Stimulated activated CD8-positive, alpha-beta memory T cell treated with anti-CD3 and anti-CD28 coated beads, Interleukin-12 subunit alpha, Interleukin-12 subunit beta, amount 100 ng/mL, for 1 hour (primary cell): ENCODE measurements at regions not wholly inside any gene's neighbourhood (a gene's known extent, or its start where the extent isn't known, plus 50 kb on each side); places are given as distances from the start of the nearest gene placed in this dataset.
"Not testable (repeated sequence)": the region's sequence is repeated elsewhere in the genome, so short reads cannot be mapped to it uniquely, and the experiment has no call there.

Source experiments
- DNase-seq: peaks from one replicate; pipeline ENCODE4 v3.0.0-alpha.2; 2020; ENCODE audit warnings: low read depth

- DNase-seq, result no peak
These were observed 874.3 kb upstream of the ZEB2 start for GRCh38 chr2:145394181-145394580.

GRCh38 chr2:145386973-145387372 lies 867.1 kb upstream of the ZEB2 start:
- no peak for DNase-seq

- no peak for DNase-seq
These were observed 864.0 kb upstream of the ZEB2 start for GRCh38 chr2:145383961-145384360.

DNA sequence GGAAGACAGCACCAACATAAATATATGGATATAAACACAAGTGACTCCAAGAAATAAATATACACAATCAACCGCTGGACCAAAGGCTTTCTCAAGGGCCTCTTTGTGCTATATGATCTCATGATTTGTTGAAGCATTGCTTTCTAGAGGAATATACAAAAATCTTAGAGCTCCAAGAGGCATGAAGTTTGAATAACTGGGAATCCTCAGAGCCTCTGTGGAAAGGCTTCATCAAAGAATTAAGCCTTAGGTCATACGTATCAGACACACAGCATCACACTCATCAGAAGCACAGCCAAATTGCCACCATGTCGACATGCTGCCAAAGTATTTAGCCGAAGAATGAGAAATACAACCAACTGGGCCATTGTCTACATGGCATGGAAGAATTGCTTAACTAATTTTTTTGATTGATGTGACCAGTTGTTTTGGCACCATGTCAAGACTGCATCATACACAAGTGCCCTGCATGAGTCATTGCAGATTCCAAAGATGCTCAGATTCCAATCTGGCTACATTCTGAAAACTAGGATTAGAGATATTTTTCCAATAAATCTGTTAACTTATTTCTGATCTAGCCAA lies 860.6 kb upstream of the ZEB2 start:
- DNase-seq, result no peak

GRCh38 chr2:145379934-145380333 lies 860.0 kb upstream of the ZEB2 start:
- DNase-seq, result no peak

GRCh38 chr2:145374165-145374564 lies 854.2 kb upstream of the ZEB2 start:
- DNase-seq, result no peak

- not testable (repeated sequence) for DNase-seq
These were observed 847.4 kb upstream of the ZEB2 start for GRCh38 chr2:145367334-145367733.

DNA sequence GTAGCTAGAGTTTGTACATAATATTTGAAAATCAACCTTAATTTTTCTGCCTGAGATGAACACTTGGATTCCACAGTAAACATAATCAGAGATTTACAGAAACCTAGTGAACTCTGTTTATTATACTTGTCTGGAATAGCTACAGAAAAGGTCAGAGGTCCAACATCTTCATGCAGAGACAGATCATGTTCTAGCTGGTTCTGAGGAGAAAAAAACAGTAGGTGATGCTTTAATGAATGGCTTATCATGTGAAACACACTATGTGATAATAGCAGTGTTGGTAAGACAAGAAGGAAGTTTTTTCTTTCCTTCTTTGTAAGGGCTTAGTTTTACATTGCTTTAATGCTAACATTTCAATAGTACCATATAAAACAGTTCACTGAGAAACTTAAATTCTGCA lies 846.4 kb upstream of the ZEB2 start:
- DNase-seq, result no peak

GRCh38 chr2:145360129-145360790 lies 840.3 kb upstream of the ZEB2 start:
- no peak for DNase-seq

GRCh38 chr2:145359561-145359960 lies 839.6 kb upstream of the ZEB2 start:
- DNase-seq, result no peak

DNA sequence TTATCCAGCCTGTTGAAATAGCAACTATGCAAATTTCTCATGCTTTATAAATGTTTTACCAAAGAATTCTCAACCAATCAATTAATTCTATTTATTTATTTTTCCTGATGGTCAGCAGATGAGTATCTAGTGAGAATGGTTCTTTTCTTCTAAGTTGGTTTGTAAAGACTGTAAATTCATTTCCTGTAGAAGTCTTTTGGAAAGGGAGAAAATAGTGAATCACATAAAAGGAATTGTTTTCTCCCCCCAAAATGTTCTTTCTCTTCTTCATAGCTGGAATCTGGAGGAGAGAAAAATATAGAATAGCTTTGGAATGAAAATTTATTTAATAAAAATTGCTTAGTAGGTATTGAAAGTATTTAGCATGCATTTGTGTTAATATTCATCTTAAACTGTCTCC lies 836.1 kb upstream of the ZEB2 start:
- no peak for DNase-seq

DNA sequence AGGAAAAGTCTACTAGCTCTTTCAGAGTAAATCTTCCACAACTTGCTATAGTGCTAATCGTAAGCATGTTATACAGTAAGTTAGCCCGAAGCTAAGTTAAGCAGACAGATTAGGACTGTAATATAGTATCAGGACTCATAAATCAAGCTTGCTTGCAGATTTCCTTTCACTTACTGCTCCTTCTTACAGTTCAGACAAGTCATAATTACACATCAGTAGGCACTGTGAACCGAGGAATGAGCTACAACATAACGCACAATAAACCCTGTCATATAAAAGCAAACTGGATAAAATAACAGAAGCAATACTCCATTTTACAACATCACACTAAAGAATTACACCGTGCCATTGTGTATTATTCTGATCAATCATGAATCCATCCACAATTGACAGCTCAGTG lies 832.6 kb upstream of the ZEB2 start:
- DNase-seq, result no peak

DNA sequence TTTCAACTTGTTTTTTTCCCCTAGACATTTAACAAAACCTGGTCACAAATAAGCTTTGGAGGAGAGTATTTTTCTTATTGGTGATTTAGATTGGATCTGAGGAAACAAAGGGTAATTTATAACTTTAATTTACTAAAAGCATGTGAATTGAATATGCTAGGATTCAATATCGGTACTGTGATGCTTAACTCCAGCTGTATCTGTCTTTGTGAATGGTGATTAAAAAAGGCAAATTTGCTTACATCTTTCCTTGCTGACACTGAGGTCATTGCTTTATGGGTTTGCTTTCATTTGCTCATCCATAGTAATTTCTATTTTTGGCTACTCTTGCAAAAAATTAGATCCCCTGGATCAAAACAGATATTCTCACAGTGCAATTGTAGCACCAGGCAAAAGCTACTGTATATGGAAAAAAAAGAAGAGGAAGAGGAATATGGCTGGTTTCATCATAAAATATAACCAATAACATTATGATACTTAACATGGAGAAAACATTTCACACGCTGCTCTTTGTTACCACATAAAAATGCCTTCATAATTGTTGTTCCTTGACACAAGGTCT lies 832.0 kb upstream of the ZEB2 start:
- DNase-seq, result no peak

DNA sequence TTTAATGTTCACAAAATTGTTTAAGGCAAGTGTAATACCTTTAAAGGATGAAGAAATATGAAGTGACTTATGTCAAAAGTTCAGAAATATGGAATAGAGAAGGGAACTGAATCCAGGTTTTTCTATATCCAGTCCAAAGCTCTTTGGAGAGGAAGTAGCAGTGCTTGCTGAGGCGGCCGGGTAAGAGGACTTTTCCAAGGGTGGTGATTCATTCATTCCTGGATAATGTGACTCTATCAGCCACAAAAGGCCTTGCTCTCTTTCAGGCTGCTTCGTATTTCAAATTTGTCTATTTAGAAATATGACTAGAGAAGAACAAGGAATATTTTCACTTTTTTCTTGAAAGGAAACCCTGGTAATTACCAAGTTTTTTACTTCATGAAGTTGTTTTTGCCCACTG lies 830.1 kb upstream of the ZEB2 start:
- no peak for DNase-seq

- DNase-seq, result no peak
These were observed 824.3 kb upstream of the ZEB2 start for GRCh38 chr2:145344076-145344724.

- no peak for DNase-seq
These were observed 823.4 kb upstream of the ZEB2 start for GRCh38 chr2:145343287-145343686.

GRCh38 chr2:145341536-145341935 lies 821.6 kb upstream of the ZEB2 start:
- DNase-seq, result no peak

- DNase-seq, result no peak
These were observed 819.7 kb upstream of the ZEB2 start for GRCh38 chr2:145339646-145340045.

DNA sequence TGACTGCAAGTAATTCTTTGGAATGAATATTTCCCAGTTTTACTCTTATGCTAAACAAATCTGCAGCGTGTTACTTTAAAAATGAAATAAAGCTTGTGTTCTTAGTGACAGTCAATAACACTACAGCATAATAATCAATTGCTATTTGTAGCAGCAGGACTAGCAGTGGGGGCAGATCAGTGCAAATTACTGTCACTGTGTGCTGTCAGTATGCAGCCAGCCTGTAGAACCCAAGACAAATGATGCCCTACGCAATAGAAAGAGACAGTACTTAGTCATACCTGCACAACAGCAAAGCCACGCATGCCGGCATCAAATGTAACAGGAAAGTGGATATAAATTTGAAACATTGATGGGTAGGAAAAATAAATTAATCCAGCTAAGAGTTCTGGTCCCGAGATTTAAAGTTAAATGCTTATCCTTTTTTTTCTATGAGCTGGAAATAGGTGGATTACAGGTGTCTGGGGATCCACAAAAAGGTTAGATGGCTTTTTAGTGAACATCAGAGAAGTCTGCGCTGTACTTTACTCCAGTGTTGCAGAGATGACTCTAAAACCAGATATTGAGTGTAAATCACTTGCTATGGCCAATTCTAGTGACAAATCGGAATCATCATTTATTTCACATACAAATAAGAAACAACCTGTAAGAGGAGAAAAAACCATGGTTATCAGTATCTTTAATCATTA lies 812.4 kb upstream of the ZEB2 start:
- DNase-seq, result no peak

DNA sequence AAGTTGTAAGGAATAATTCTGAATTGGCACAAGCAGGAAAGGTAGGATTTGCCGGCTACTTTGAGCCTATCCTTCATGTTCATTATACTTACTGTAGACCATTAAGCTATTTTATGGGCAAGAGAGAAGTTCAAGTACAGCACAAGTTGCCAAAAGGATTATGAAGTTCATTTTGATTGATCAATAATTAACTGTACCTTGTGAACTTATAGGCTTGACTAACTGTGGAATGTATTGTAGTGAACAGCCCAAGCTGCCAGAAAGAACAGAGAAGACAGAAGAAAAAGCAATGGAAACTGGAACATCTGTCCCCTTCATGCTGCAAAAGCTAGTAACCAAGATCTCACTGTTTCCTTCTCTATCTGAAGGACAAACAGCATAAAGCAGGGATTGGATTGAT lies 810.1 kb upstream of the ZEB2 start:
- DNase-seq, result no peak

DNA sequence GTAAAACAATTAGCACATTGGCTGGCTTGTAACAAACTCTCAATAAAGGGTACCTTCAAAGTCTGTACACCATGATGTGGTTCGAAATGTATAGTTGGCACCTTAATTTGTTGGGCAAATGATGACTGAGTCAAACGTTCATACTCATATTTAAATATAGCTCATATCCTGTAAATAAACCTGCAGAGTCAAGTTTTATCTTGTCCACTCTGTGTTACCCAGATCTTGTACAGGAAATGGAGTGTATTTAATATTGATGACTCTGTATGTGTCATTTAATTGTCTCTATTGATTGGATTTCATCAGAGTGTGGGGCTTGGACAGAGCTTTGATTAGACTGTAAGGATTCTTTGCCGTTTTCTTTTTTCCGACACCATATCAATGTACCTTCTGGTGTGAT lies 805.6 kb upstream of the ZEB2 start:
- DNase-seq, result no peak

DNA sequence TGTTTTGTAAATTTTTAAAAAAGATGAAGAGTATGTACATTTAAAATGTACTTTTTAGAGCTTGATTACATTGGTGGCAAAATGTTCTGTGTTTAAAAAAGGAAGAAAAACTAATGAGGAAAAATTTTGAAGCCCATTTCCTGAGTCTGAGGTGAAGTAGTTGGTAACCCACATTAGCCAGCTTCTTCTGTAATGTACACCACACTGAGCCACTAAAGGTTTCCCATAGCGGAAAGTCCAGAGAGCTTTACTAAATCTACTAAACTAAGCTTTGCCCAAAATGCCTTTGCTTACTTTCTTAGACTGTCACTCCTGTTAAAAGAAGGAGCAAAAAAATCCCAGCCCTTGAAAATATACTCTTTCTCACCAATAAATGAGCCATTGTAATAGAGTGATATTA lies 804.8 kb upstream of the ZEB2 start:
- no peak for DNase-seq

DNA sequence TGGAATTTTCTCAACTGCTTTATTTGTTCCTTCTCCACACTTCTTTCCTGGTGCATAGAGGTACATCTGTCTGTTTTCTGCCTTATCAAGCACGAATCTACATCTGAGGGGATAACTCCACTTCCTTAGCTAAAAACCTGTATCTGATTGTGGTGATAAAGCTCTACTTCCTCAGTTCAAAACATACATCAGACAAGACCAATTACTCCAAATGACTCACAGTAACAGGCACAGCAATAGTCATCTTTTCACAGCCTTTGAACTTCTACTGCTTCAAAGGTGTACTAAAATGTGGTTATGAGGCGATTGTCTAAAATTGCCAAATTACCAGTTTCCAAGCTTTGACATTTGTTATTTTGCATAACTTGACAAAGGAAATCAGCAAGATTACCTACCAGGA lies 803.6 kb upstream of the ZEB2 start:
- no peak for DNase-seq
